ENCODE measurements at regions not wholly inside any gene's neighbourhood (a gene's known extent, or its start where the extent isn't known, plus 50 kb on each side); places are given as distances from the start of the nearest gene placed in this dataset.

GRCh38 chr22:34159491-34159890 lies 239.2 kb upstream of the LARGE1 start:
- DNase-seq (ENCODE audit: low read depth), result no peak

GRCh38 chr22:34160141-34160783 lies 240.0 kb upstream of the LARGE1 start:
- DNase-seq (ENCODE audit: low read depth), result no peak

- DNase-seq (ENCODE audit: low read depth), result no peak
Measured at GRCh38 chr22:34161431-34162123, 241.3 kb upstream of the LARGE1 start.

GRCh38 chr22:34198976-34199375 lies 278.7 kb upstream of the LARGE1 start:
- DNase-seq (ENCODE audit: low read depth), result no peak

- DNase-seq (ENCODE audit: low read depth), result no peak
Measured at GRCh38 chr22:34210301-34210700, 290.0 kb upstream of the LARGE1 start.

- DNase-seq (ENCODE audit: low read depth), result no peak
Measured at GRCh38 chr22:34214372-34214771, 294.1 kb upstream of the LARGE1 start.

- no peak for DNase-seq (ENCODE audit: low read depth)
Measured at GRCh38 chr22:34225278-34225677, 305.0 kb upstream of the LARGE1 start.

GRCh38 chr22:34236527-34236926 lies 316.3 kb upstream of the LARGE1 start:
- DNase-seq (ENCODE audit: low read depth), result no peak

- no peak for DNase-seq (ENCODE audit: low read depth)
Measured at GRCh38 chr22:34239421-34239820, 319.1 kb upstream of the LARGE1 start.

- no peak for DNase-seq (ENCODE audit: low read depth)
Measured at GRCh38 chr22:34243023-34243422, 322.7 kb upstream of the LARGE1 start.

GRCh38 chr22:34255042-34255441 lies 334.8 kb upstream of the LARGE1 start:
- no peak for DNase-seq (ENCODE audit: low read depth)

- no peak for DNase-seq (ENCODE audit: low read depth)
Measured at GRCh38 chr22:34278121-34278520, 357.8 kb upstream of the LARGE1 start.

GRCh38 chr22:34281738-34282137 lies 361.5 kb upstream of the LARGE1 start:
- DNase-seq (ENCODE audit: low read depth), result no peak

- DNase-seq (ENCODE audit: low read depth), result no peak
Measured at GRCh38 chr22:34283844-34284243, 363.6 kb upstream of the LARGE1 start.

- no peak for DNase-seq (ENCODE audit: low read depth)
Measured at GRCh38 chr22:34293324-34293723, 373.0 kb upstream of the LARGE1 start.

- DNase-seq (ENCODE audit: low read depth), result no peak
Measured at GRCh38 chr22:34294476-34294875, 374.2 kb upstream of the LARGE1 start.

- DNase-seq (ENCODE audit: low read depth), result no peak
Measured at GRCh38 chr22:34294986-34295385, 374.7 kb upstream of the LARGE1 start.

- no peak for DNase-seq (ENCODE audit: low read depth)
Measured at GRCh38 chr22:34296461-34296860, 376.2 kb upstream of the LARGE1 start.

GRCh38 chr22:34297536-34298120 lies 377.4 kb upstream of the LARGE1 start:
- DNase-seq (ENCODE audit: low read depth), result no peak

- no peak for DNase-seq (ENCODE audit: low read depth)
Measured at GRCh38 chr22:34299496-34299895, 379.2 kb upstream of the LARGE1 start.

- DNase-seq (ENCODE audit: low read depth), result no peak
Measured at GRCh38 chr22:34301569-34301968, 381.3 kb upstream of the LARGE1 start.

GRCh38 chr22:34303656-34304055 lies 383.4 kb upstream of the LARGE1 start:
- DNase-seq (ENCODE audit: low read depth), result no peak

- DNase-seq (ENCODE audit: low read depth), result no peak
Measured at GRCh38 chr22:34306361-34306760, 386.1 kb upstream of the LARGE1 start.

GRCh38 chr22:34308101-34308500 lies 387.8 kb upstream of the LARGE1 start:
- DNase-seq (ENCODE audit: low read depth), result no peak
